LNCaP clone FGC (cell line): ENCODE measurements at regions not wholly inside any gene's neighbourhood (a gene's known extent, or its start where the extent isn't known, plus 50 kb on each side); places are given as distances from the start of the nearest gene placed in this dataset.

Experiments
- DNase-seq: peaks from one replicate; pipeline ENCODE4 v3.0.0-alpha.2; 2011; ENCODE audit warnings: low read depth
- H3K4me3 ChIP-seq: 2 replicates; pipeline ENCODE4 v1.5.1; 2011; ENCODE audit warnings: mild to moderate bottlenecking, low read depth, low read length, control low read depth
- CTCF ChIP-seq: IDR thresholded peaks from 2 replicates; pipeline ENCODE4 v1.5.1; 2012; ENCODE audit warnings: mild to moderate bottlenecking; ENCODE audit not compliant: control insufficient read depth, insufficient read depth; ENCODE audit errors: extremely low read depth

- no peak for TF ChIP-seq CTCF
- H3K4me3 ChIP-seq: no peak overlapping the region
- no peak for DNase-seq
Observed at GRCh38 chr14:34348592-34348991, 113.4 kb downstream of the SPTSSA start.

- no peak for TF ChIP-seq CTCF
- no peak overlapping the region for H3K4me3 ChIP-seq
- DNase-seq: no peak
Observed at GRCh38 chr14:34347683-34348082, 114.4 kb downstream of the SPTSSA start.

- no peak overlapping the region for H3K4me3 ChIP-seq
- DNase-seq: no peak
- no peak for TF ChIP-seq CTCF
Observed at GRCh38 chr14:34345718-34346465, 116.1 kb downstream of the SPTSSA start.

- DNase-seq: no peak
- H3K4me3 ChIP-seq: no peak overlapping the region
- no peak for TF ChIP-seq CTCF
Observed at GRCh38 chr14:34344318-34344717, 117.7 kb downstream of the SPTSSA start.

- TF ChIP-seq CTCF: no peak
- no peak for DNase-seq
- no peak overlapping the region for H3K4me3 ChIP-seq
Observed at GRCh38 chr14:34340025-34340625, 121.9 kb downstream of the SPTSSA start.

- DNase-seq: no peak
- TF ChIP-seq CTCF: no peak
- H3K4me3 ChIP-seq: no peak overlapping the region
Observed at GRCh38 chr14:34338056-34338455, 124.0 kb downstream of the SPTSSA start.

- DNase-seq: no peak
- no peak for TF ChIP-seq CTCF
- no peak overlapping the region for H3K4me3 ChIP-seq
Observed at GRCh38 chr14:34336501-34336900, 125.5 kb downstream of the SPTSSA start.
